ENCODE measurements at regions not wholly inside any gene's neighbourhood (a gene's known extent, or its start where the extent isn't known, plus 50 kb on each side); places are given as distances from the start of the nearest gene placed in this dataset.

DNA sequence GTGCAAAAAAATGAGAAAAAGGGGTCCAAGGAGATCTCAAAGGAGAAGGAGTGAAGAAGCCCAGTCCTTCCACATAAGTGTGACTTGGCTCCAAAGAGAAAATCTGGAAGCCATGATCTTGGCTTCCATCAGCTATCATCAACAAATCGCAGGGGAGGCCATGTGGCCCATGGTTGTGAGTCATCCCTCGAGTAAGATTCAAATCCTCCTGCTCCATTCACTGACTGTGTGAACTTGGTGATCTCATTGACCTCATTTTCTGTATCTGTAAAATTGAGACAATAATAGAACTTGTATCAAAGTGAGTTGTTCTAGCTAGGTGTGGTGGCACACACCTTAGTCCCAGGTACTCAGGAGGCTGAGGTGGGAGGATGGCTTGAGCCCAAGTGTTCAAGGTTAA lies 79.1 kb upstream of the OLIG2 start:
- no peak overlapping the region for H3K4me3 ChIP-seq
- peaks cover 0 to 8% of the 10 kb centered on the region in 2 donors for H3K27me3 ChIP-seq
- WGBS, 2 donors: 79 to 89% methylated on average over 2 of the region's 2 CpGs
- TF ChIP-seq, protein P1, sequence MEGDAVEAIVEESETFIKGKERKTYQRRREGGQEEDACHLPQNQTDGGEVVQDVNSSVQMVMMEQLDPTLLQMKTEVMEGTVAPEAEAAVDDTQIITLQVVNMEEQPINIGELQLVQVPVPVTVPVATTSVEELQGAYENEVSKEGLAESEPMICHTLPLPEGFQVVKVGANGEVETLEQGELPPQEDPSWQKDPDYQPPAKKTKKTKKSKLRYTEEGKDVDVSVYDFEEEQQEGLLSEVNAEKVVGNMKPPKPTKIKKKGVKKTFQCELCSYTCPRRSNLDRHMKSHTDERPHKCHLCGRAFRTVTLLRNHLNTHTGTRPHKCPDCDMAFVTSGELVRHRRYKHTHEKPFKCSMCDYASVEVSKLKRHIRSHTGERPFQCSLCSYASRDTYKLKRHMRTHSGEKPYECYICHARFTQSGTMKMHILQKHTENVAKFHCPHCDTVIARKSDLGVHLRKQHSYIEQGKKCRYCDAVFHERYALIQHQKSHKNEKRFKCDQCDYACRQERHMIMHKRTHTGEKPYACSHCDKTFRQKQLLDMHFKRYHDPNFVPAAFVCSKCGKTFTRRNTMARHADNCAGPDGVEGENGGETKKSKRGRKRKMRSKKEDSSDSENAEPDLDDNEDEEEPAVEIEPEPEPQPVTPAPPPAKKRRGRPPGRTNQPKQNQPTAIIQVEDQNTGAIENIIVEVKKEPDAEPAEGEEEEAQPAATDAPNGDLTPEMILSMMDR (IDR thresholded peaks at IDR 0.05): no peak
- TF ChIP-seq EP300 (IDR thresholded peaks at IDR 0.05) (no peak), POLR2A (IDR thresholded peaks at IDR 0.05) (no peak)
- no peak for DNase-seq (ENCODE audit: low spot score in 2 of 2)
- H3K9me3 ChIP-seq: no peaks in the 10 kb centered on the region
- no peaks in the 10 kb centered on the region for H3K36me3 ChIP-seq
- no peaks in the 10 kb centered on the region for H3K4me1 ChIP-seq
- no peak overlapping the region for H3K27ac ChIP-seq

DNA sequence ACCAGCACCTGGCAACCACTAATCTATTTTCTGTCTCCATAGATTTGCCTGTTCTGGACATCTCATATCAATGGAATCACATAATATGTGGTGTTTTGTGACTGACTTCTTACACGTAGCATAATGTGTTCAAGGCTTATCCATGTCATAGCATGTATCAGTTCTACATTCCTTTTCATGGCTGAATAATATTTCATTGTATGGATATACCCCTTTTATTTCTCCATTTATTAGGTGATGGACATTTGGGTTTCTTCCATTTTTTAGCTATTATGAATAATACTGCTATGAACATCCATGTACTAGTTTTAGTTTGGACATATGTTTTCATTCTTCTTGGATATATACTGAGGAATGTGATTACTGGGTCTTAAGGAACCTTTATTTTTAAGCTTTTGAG lies 78.0 kb upstream of the OLIG2 start:
- H3K4me1 ChIP-seq: no peaks in the 10 kb centered on the region
- WGBS, 2 donors: 85 to 96% methylated on average over 1 of the region's 1 CpG
- no peak overlapping the region for H3K27ac ChIP-seq
- H3K36me3 ChIP-seq: no peaks in the 10 kb centered on the region
- TF ChIP-seq POLR2A (IDR thresholded peaks at IDR 0.05) (no peak), EP300 (IDR thresholded peaks at IDR 0.05) (no peak)
- TF ChIP-seq, protein P1 (IDR thresholded peaks at IDR 0.05): no peak
- DNase-seq (ENCODE audit: low spot score in 2 of 2): no peak
- no peak overlapping the region for H3K4me3 ChIP-seq
- H3K27me3 ChIP-seq: peaks cover 0 to 15% of the 10 kb centered on the region in 2 donors
- H3K9me3 ChIP-seq: no peaks in the 10 kb centered on the region

DNA sequence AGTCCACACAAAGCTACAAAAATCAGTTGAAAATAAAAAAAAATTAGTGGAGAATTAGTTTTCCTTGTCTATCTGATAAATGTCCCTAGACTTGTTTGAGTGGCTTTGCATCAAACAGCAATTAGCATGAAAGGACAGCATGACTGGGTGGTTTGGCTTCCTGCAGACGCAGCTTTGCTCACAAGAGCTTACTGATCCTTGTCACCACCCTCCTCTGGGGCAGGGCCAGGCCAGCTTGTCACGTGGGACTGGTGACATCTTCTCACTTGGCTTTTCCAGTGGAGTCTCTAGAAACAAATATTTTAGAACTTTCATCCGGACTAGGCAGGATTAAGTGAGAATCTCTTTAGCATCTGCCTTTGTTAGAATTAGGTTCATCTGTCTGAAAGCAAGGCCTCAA lies 76.0 kb upstream of the OLIG2 start:
- WGBS, 2 donors: 59 to 65% methylated on average over 3 of the region's 3 CpGs
- no peak for DNase-seq (ENCODE audit: low spot score in 2 of 2)
- no peaks in the 10 kb centered on the region for H3K9me3 ChIP-seq
- no peaks in the 10 kb centered on the region for H3K36me3 ChIP-seq
- no peak overlapping the region for H3K27ac ChIP-seq
- peaks cover 0 to 25% of the 10 kb centered on the region in 2 donors for H3K27me3 ChIP-seq
- no peaks in the 10 kb centered on the region for H3K4me1 ChIP-seq
- TF ChIP-seq EP300 (IDR thresholded peaks at IDR 0.05) (no peak), POLR2A (IDR thresholded peaks at IDR 0.05) (no peak)
- TF ChIP-seq, protein P1 (IDR thresholded peaks at IDR 0.05): no peak
- no peak overlapping the region for H3K4me3 ChIP-seq

DNA sequence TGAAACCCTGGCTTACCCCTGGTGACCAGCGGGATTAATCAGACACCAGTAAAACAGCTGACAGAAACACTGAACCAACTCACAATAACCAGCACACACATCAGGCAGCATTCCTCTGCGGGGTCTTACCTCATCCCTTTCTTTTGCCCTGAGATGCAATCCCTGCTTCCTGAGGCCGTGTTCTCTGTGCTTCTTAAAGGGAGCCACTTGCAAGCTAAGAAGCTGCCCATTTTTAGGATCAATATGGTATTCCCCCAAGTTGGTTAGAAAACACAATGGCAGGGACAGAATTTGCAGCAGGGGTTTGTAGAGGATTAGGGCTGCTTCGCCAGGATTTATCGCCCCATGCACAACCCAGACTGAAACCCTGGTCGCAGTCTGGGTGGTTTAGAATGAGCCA lies 74.7 kb upstream of the OLIG2 start:
- H3K27ac ChIP-seq: no peak overlapping the region
- no peaks in the 10 kb centered on the region for H3K4me1 ChIP-seq
- peaks cover 0 to 36% of the 10 kb centered on the region in 2 donors for H3K27me3 ChIP-seq
- TF ChIP-seq POLR2A (IDR thresholded peaks at IDR 0.05): no peak
- no peak for TF ChIP-seq EP300 (IDR thresholded peaks at IDR 0.05)
- TF ChIP-seq, protein P1 (IDR thresholded peaks at IDR 0.05): no peak
- WGBS, 2 donors: 68 to 71% methylated on average over 6 of the region's 6 CpGs
- H3K4me3 ChIP-seq: no peak overlapping the region
- DNase-seq (ENCODE audit: low spot score in 2 of 2): no peak
- H3K9me3 ChIP-seq: no peaks in the 10 kb centered on the region
- no peaks in the 10 kb centered on the region for H3K36me3 ChIP-seq

DNA sequence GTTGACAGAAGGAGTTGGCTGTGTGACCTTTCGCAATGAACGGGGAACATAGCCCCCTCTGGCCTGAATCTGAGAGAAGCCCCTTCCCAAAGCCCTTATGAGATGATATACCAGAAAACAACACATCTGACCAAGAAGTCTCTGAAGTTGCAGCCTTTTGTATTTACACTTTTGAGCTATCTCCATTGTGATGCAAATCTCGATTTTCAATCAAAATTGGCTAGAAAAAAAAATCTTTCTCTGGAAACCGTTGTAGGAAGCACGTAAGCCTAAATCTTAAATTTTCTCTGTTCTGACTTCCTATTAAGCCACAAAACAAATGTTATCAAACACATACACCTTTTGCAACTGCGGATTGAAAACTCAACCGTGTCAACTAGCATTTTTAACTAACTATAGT lies 71.4 kb upstream of the OLIG2 start:
- H3K27me3 ChIP-seq: peaks cover 0 to 47% of the 10 kb centered on the region in 2 donors
- no peaks in the 10 kb centered on the region for H3K9me3 ChIP-seq
- DNase-seq (ENCODE audit: low spot score in 2 of 2): no peak
- H3K4me3 ChIP-seq: no peak overlapping the region
- 57 to 65% methylated on average over 7 of the region's 7 CpGs for WGBS, 2 donors
- no peaks in the 10 kb centered on the region for H3K4me1 ChIP-seq
- no peaks in the 10 kb centered on the region for H3K36me3 ChIP-seq
- TF ChIP-seq, protein P1 (IDR thresholded peaks at IDR 0.05): no peak
- TF ChIP-seq POLR2A (IDR thresholded peaks at IDR 0.05): no peak
- H3K27ac ChIP-seq: no peak overlapping the region
